ENCODE measurements at regions not wholly inside any gene's neighbourhood (a gene's known extent, or its start where the extent isn't known, plus 50 kb on each side); places are given as distances from the start of the nearest gene placed in this dataset.

- ATAC-seq (ENCODE audit: low read depth) (no peak), DNase-seq (ENCODE audit: low spot score) (no peak)
- Histone ChIP-seq H3K27ac (ENCODE audit: poor library complexity, severe bottlenecking) (no peak overlapping the region), H3K27me3 (ENCODE audit: insufficient read depth, poor library complexity, severe bottlenecking) (no peaks in the 10 kb centered on the region), H3K4me3 (ENCODE audit: severe bottlenecking) (no peak overlapping the region), H3K4me1 (ENCODE audit: insufficient read depth, poor library complexity, severe bottlenecking) (no peaks in the 10 kb centered on the region), H3K36me3 (ENCODE audit: low read depth) (no peaks in the 10 kb centered on the region), H3K9me3 (ENCODE audit: severe bottlenecking) (no peaks in the 10 kb centered on the region)
- no peak for TF ChIP-seq CTCF (IDR thresholded peaks at IDR 0.05; ENCODE audit: poor library complexity, severe bottlenecking)
Observed at GRCh38 chr4:64508089-64508488, 98.8 kb upstream of the TECRL start.

GRCh38 chr4:64503945-64504675 lies 94.9 kb upstream of the TECRL start:
- Histone ChIP-seq H3K4me3 (ENCODE audit: severe bottlenecking) (no peak overlapping the region), H3K27me3 (ENCODE audit: insufficient read depth, poor library complexity, severe bottlenecking) (no peaks in the 10 kb centered on the region)
- no peak for ATAC-seq (ENCODE audit: low read depth)

GRCh38 chr4:64503416-64503815 lies 94.2 kb upstream of the TECRL start:
- H3K36me3 ChIP-seq (ENCODE audit: low read depth): no peaks in the 10 kb centered on the region
- DNase-seq (ENCODE audit: low spot score) (no peak), ATAC-seq (ENCODE audit: low read depth) (no peak)
- H3K4me1 ChIP-seq (ENCODE audit: insufficient read depth, poor library complexity, severe bottlenecking): no peaks in the 10 kb centered on the region
- H3K9me3 ChIP-seq (ENCODE audit: severe bottlenecking): no peaks in the 10 kb centered on the region
- no peak overlapping the region for H3K4me3 ChIP-seq (ENCODE audit: severe bottlenecking)
- TF ChIP-seq CTCF (IDR thresholded peaks at IDR 0.05; ENCODE audit: poor library complexity, severe bottlenecking): no peak
- no peaks in the 10 kb centered on the region for H3K27me3 ChIP-seq (ENCODE audit: insufficient read depth, poor library complexity, severe bottlenecking)
- no peak overlapping the region for H3K27ac ChIP-seq (ENCODE audit: poor library complexity, severe bottlenecking)

More at GRCh38 chr4:64503945-64504675, 94.9 kb upstream of the TECRL start:
- Histone ChIP-seq H3K36me3 (ENCODE audit: low read depth) (no peaks in the 10 kb centered on the region), H3K4me1 (ENCODE audit: insufficient read depth, poor library complexity, severe bottlenecking) (no peaks in the 10 kb centered on the region), H3K9me3 (ENCODE audit: severe bottlenecking) (no peaks in the 10 kb centered on the region), H3K27ac (ENCODE audit: poor library complexity, severe bottlenecking) (no peak overlapping the region)
- TF ChIP-seq CTCF (IDR thresholded peaks at IDR 0.05; ENCODE audit: poor library complexity, severe bottlenecking): no peak
- DNase-seq (ENCODE audit: low spot score): no peak

- no peak overlapping the region for H3K27ac ChIP-seq (ENCODE audit: poor library complexity, severe bottlenecking)
- no peaks in the 10 kb centered on the region for H3K27me3 ChIP-seq (ENCODE audit: insufficient read depth, poor library complexity, severe bottlenecking)
- no peak for TF ChIP-seq CTCF (IDR thresholded peaks at IDR 0.05; ENCODE audit: poor library complexity, severe bottlenecking)
- no peak for DNase-seq (ENCODE audit: low spot score)
- no peak for ATAC-seq (ENCODE audit: low read depth)
- H3K4me3 ChIP-seq (ENCODE audit: severe bottlenecking): no peak overlapping the region
- H3K36me3 ChIP-seq (ENCODE audit: low read depth): no peaks in the 10 kb centered on the region
- H3K9me3 ChIP-seq (ENCODE audit: severe bottlenecking): no peaks in the 10 kb centered on the region
- no peaks in the 10 kb centered on the region for H3K4me1 ChIP-seq (ENCODE audit: insufficient read depth, poor library complexity, severe bottlenecking)
Observed at GRCh38 chr4:64497491-64497890, 88.2 kb upstream of the TECRL start.

- Histone ChIP-seq H3K4me1 (ENCODE audit: insufficient read depth, poor library complexity, severe bottlenecking) (no peaks in the 10 kb centered on the region), H3K27ac (ENCODE audit: poor library complexity, severe bottlenecking) (no peak overlapping the region), H3K4me3 (ENCODE audit: severe bottlenecking) (no peak overlapping the region), H3K27me3 (ENCODE audit: insufficient read depth, poor library complexity, severe bottlenecking) (no peaks in the 10 kb centered on the region), H3K36me3 (ENCODE audit: low read depth) (no peaks in the 10 kb centered on the region), H3K9me3 (ENCODE audit: severe bottlenecking) (no peaks in the 10 kb centered on the region)
- DNase-seq (ENCODE audit: low spot score): no peak
- TF ChIP-seq CTCF (IDR thresholded peaks at IDR 0.05; ENCODE audit: poor library complexity, severe bottlenecking): no peak
- no peak for ATAC-seq (ENCODE audit: low read depth)
Observed at GRCh38 chr4:64495946-64496345, 86.7 kb upstream of the TECRL start.
